Daoy (cell line): ENCODE measurements at regions not wholly inside any gene's neighbourhood (a gene's known extent, or its start where the extent isn't known, plus 50 kb on each side); places are given as distances from the start of the nearest gene placed in this dataset.
"Not testable (repeated sequence)": the region's sequence is repeated elsewhere in the genome, so short reads cannot be mapped to it uniquely, and the experiment has no call there.

Experiments
- DNase-seq: peaks from one replicate; pipeline ENCODE4 v3.0.0-alpha.2; 2015; ENCODE audit warnings: low read depth

- no peak for DNase-seq
These were observed 979.7 kb downstream of the RAPGEF2 start for GRCh38 chr4:160082432-160083207.

GRCh38 chr4:160091631-160092030 is 988.8 kb downstream of the RAPGEF2 start:
- DNase-seq, result no peak

GRCh38 chr4:160100316-160100715 is 997.4 kb downstream of the RAPGEF2 start:
- no peak for DNase-seq

- peak; percentile 3 for DNase-seq
These were observed 1008.0 kb downstream of the RAPGEF2 start for GRCh38 chr4:160110891-160111290.

- DNase-seq, result no peak
These were observed 1014.8 kb downstream of the RAPGEF2 start for GRCh38 chr4:160117686-160118085.

GRCh38 chr4:160125576-160126287 is 1022.9 kb downstream of the RAPGEF2 start:
- DNase-seq, result not testable (repeated sequence)

GRCh38 chr4:160127211-160127610 is 1024.3 kb downstream of the RAPGEF2 start:
- DNase-seq, result no peak

GRCh38 chr4:160129439-160129838 is 1026.6 kb downstream of the RAPGEF2 start:
- DNase-seq, result peak; percentile 48

- DNase-seq, result no peak
These were observed 1033.1 kb downstream of the RAPGEF2 start for GRCh38 chr4:160136021-160136420.

GRCh38 chr4:160141206-160141605 is 1038.3 kb downstream of the RAPGEF2 start:
- no peak for DNase-seq

- no peak for DNase-seq
These were observed 1039.7 kb downstream of the RAPGEF2 start for GRCh38 chr4:160142579-160142978.

- no peak for DNase-seq
These were observed 1040.7 kb downstream of the RAPGEF2 start for GRCh38 chr4:160143574-160143973.

GRCh38 chr4:160159457-160159856 is 1056.6 kb downstream of the RAPGEF2 start:
- DNase-seq, result no peak

- no peak for DNase-seq
These were observed 1058.1 kb downstream of the RAPGEF2 start for GRCh38 chr4:160161026-160161425.

GRCh38 chr4:160175064-160175643 is 1072.3 kb downstream of the RAPGEF2 start:
- DNase-seq, result peak; percentile 12

GRCh38 chr4:160180211-160180610 is 1077.3 kb downstream of the RAPGEF2 start:
- peak; percentile 50 for DNase-seq

GRCh38 chr4:160182727-160183126 is 1079.8 kb downstream of the RAPGEF2 start:
- DNase-seq, result no peak

GRCh38 chr4:160184884-160185283 is 1082.0 kb downstream of the RAPGEF2 start:
- DNase-seq, result no peak

GRCh38 chr4:160193787-160194186 is 1090.9 kb downstream of the RAPGEF2 start:
- DNase-seq, result no peak

- DNase-seq, result no peak
These were observed 1091.8 kb downstream of the RAPGEF2 start for GRCh38 chr4:160194716-160195115.

- DNase-seq, result peak; percentile 2
These were observed 1099.9 kb downstream of the RAPGEF2 start for GRCh38 chr4:160202802-160203201.

GRCh38 chr4:160212078-160212477 is 1109.2 kb downstream of the RAPGEF2 start:
- DNase-seq, result no peak

- DNase-seq, result no peak
These were observed 1110.5 kb downstream of the RAPGEF2 start for GRCh38 chr4:160213366-160213765.
